GM21825 (cell line): ENCODE measurements at regions not wholly inside any gene's neighbourhood (a gene's known extent, or its start where the extent isn't known, plus 50 kb on each side); places are given as distances from the start of the nearest gene placed in this dataset.
"Not testable (repeated sequence)": the region's sequence is repeated elsewhere in the genome, so short reads cannot be mapped to it uniquely, and the experiment has no call there.

Experiments
- ATAC-seq: cut with Tn5 transposase; IDR thresholded peaks from one replicate; pipeline ENCODE4 v1.9.1; 2021; ENCODE audit warnings: mild to moderate bottlenecking, moderate library complexity; ENCODE audit not compliant: unreplicated experiment

- no peak for ATAC-seq
Observed at GRCh38 chr5:67669916-67670315, 473.3 kb upstream of the CD180 start.

- ATAC-seq = no peak
Observed at GRCh38 chr5:67660149-67660548, 463.6 kb upstream of the CD180 start.

GRCh38 chr5:67659288-67659687 is 462.7 kb upstream of the CD180 start:
- no peak for ATAC-seq

- no peak for ATAC-seq
Observed at GRCh38 chr5:67657055-67657454, 460.5 kb upstream of the CD180 start.

- peak; percentile 55 for ATAC-seq
Observed at GRCh38 chr5:67652201-67652600, 455.6 kb upstream of the CD180 start.

GRCh38 chr5:67651180-67651579 is 454.6 kb upstream of the CD180 start:
- ATAC-seq = no peak

- no peak for ATAC-seq
Observed at GRCh38 chr5:67648201-67648671, 451.6 kb upstream of the CD180 start.

GRCh38 chr5:67647772-67648171 is 451.2 kb upstream of the CD180 start:
- no peak for ATAC-seq

GRCh38 chr5:67644221-67644920 is 447.8 kb upstream of the CD180 start:
- no peak for ATAC-seq

GRCh38 chr5:67643536-67643935 is 446.9 kb upstream of the CD180 start:
- ATAC-seq = no peak

- no peak for ATAC-seq
Observed at GRCh38 chr5:67639976-67640375, 443.4 kb upstream of the CD180 start.

GRCh38 chr5:67639313-67639712 is 442.7 kb upstream of the CD180 start:
- no peak for ATAC-seq

GRCh38 chr5:67636850-67637524 is 440.4 kb upstream of the CD180 start:
- no peak for ATAC-seq

- no peak for ATAC-seq
Observed at GRCh38 chr5:67636091-67636490, 439.5 kb upstream of the CD180 start.

GRCh38 chr5:67627079-67627478 is 430.5 kb upstream of the CD180 start:
- ATAC-seq = not testable (repeated sequence)

GRCh38 chr5:67623078-67623477 is 426.5 kb upstream of the CD180 start:
- no peak for ATAC-seq

- ATAC-seq = no peak
Observed at GRCh38 chr5:67620424-67621397, 424.1 kb upstream of the CD180 start.

- ATAC-seq = no peak
Observed at GRCh38 chr5:67619636-67620035, 423.0 kb upstream of the CD180 start.

- ATAC-seq = no peak
Observed at GRCh38 chr5:67619235-67619634, 422.6 kb upstream of the CD180 start.

GRCh38 chr5:67617051-67617450 is 420.5 kb upstream of the CD180 start:
- no peak for ATAC-seq

- ATAC-seq = no peak
Observed at GRCh38 chr5:67612961-67613360, 416.4 kb upstream of the CD180 start.
